ENCODE measurements at regions not wholly inside any gene's neighbourhood (a gene's known extent, or its start where the extent isn't known, plus 50 kb on each side); places are given as distances from the start of the nearest gene placed in this dataset.

DNA sequence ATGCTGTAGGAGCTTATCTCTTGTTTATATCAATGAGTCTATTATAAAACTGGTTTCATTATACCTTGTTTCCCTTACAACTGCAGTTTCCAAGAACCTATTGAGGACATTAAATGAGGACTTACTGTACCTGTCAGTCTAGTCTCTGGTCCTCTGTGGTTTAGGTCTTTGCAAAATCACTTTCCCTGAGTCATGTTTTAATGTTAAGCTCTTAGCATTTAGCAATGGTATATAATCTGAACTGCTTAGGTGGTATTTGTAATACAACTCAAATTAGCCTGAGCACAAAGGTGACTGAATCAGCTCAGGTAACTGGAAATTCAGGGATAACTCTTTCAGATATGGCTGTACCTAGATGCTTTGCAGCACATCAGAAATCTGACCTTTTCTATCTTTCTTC is 418.3 kb upstream of the SPRED2 start:
- Histone ChIP-seq H3K9ac (no peak overlapping the region), H3K79me2 (no peaks in the 10 kb centered on the region), H3K9me3 (ENCODE audit: control insufficient read depth, low read length) (no peaks in the 10 kb centered on the region), H2AFZ (no peak overlapping the region), H3K4me1 (peaks cover 2% of the 10 kb centered on the region), H3K27ac (no peak overlapping the region), H3K27me3 (ENCODE audit: control insufficient read depth, insufficient read depth, low read length) (no peaks in the 10 kb centered on the region), H3K4me2 (ENCODE audit: low read length) (no peak overlapping the region), H3K36me3 (ENCODE audit: control insufficient read depth, insufficient read depth, low read length) (no peaks in the 10 kb centered on the region), H3K4me3 (ENCODE audit: low read depth, low read length) (no peak overlapping the region)
- TF ChIP-seq, protein P1, sequence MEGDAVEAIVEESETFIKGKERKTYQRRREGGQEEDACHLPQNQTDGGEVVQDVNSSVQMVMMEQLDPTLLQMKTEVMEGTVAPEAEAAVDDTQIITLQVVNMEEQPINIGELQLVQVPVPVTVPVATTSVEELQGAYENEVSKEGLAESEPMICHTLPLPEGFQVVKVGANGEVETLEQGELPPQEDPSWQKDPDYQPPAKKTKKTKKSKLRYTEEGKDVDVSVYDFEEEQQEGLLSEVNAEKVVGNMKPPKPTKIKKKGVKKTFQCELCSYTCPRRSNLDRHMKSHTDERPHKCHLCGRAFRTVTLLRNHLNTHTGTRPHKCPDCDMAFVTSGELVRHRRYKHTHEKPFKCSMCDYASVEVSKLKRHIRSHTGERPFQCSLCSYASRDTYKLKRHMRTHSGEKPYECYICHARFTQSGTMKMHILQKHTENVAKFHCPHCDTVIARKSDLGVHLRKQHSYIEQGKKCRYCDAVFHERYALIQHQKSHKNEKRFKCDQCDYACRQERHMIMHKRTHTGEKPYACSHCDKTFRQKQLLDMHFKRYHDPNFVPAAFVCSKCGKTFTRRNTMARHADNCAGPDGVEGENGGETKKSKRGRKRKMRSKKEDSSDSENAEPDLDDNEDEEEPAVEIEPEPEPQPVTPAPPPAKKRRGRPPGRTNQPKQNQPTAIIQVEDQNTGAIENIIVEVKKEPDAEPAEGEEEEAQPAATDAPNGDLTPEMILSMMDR (IDR thresholded peaks at IDR 0.05): no peak

GRCh38 chr2:65846989-65847678 is 414.7 kb upstream of the SPRED2 start:
- no peaks in the 10 kb centered on the region for H3K36me3 ChIP-seq (ENCODE audit: control insufficient read depth, insufficient read depth, low read length)
- H3K27me3 ChIP-seq (ENCODE audit: control insufficient read depth, insufficient read depth, low read length): no peaks in the 10 kb centered on the region
- no peak overlapping the region for H2AFZ ChIP-seq
- no peaks in the 10 kb centered on the region for H3K79me2 ChIP-seq
- H3K27ac ChIP-seq: no peak overlapping the region
- peaks cover 2% of the 10 kb centered on the region for H3K4me1 ChIP-seq
- TF ChIP-seq, protein P1 (IDR thresholded peaks at IDR 0.05): no peak
- no peak overlapping the region for H3K4me3 ChIP-seq (ENCODE audit: low read depth, low read length)
- no peak overlapping the region for H3K4me2 ChIP-seq (ENCODE audit: low read length)
- no peak overlapping the region for H3K9ac ChIP-seq
- H3K9me3 ChIP-seq (ENCODE audit: control insufficient read depth, low read length): no peaks in the 10 kb centered on the region

DNA sequence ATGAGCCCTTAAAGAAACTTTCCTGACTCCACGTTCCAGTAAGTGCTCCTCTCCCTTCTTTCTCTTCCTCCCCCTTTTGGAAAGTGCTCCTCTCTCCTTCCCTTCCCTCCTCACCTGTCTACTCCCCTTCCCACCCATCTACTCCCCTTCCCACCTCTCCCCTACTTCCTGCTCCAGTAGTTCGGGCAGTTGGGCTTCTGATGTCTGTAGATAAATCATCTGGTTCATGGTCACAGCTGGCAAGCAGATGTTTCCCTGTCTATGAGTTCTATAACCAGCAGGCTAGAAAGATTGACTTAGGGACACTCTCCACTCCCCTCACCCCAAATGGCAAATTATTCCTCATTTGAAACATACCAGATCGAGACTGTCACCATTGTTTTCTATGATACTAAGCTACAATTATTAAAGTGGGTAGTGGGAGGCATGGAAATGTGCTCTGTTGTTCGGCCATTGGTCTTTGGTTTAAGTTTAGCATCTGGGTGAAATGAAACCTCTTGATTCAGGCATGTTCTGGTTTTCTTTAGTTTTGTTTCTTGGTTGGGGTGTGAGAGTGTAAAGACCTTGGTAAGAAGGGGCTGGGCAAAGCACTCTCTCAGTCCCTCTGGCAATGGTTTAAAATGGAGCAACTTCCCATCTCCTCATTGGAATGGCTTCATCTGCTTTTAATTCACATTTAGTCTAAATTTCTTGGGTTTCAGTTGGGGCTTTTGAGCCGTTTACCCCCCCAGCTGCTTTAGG is 413.2 kb upstream of the SPRED2 start:
- H3K27ac ChIP-seq: no peak overlapping the region

DNA sequence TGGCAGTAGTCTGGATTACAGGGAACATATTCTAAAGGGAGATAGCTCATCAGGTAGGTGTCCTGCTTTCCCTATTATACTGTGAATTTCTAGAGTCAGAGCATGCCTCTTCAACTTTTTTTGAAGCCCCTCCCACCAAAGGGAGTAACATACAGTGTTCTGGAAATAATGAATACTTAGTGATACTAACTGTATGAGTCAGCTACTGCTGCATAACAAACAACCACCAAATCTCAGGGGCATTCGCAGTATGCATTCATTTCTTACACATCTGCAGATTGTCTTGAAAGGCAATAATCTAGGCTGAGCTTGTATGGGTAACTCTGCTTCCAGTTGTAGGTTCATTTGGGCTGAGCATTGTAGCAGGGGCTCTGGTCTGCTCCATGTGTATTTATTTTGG is 409.7 kb upstream of the SPRED2 start:
- H3K79me2 ChIP-seq: no peaks in the 10 kb centered on the region
- H3K4me3 ChIP-seq (ENCODE audit: low read depth, low read length): no peak overlapping the region
- TF ChIP-seq, protein P1 (IDR thresholded peaks at IDR 0.05): no peak
- no peaks in the 10 kb centered on the region for H3K36me3 ChIP-seq (ENCODE audit: control insufficient read depth, insufficient read depth, low read length)
- no peak overlapping the region for H3K9ac ChIP-seq
- no peak overlapping the region for H2AFZ ChIP-seq
- H3K27ac ChIP-seq: no peak overlapping the region
- H3K27me3 ChIP-seq (ENCODE audit: control insufficient read depth, insufficient read depth, low read length): no peaks in the 10 kb centered on the region
- no peak overlapping the region for H3K4me2 ChIP-seq (ENCODE audit: low read length)
- no peaks in the 10 kb centered on the region for H3K4me1 ChIP-seq
- no peaks in the 10 kb centered on the region for H3K9me3 ChIP-seq (ENCODE audit: control insufficient read depth, low read length)

More for the DNA sequence above, 413.2 kb upstream of the SPRED2 start:
- Histone ChIP-seq H3K79me2 (no peaks in the 10 kb centered on the region), H3K27me3 (ENCODE audit: control insufficient read depth, insufficient read depth, low read length) (no peaks in the 10 kb centered on the region), H3K36me3 (ENCODE audit: control insufficient read depth, insufficient read depth, low read length) (no peaks in the 10 kb centered on the region), H3K9ac (no peak overlapping the region), H3K4me2 (ENCODE audit: low read length) (no peak overlapping the region), H3K4me3 (ENCODE audit: low read depth, low read length) (no peak overlapping the region), H3K9me3 (ENCODE audit: control insufficient read depth, low read length) (no peaks in the 10 kb centered on the region), H3K4me1 (peaks cover under 1% of the 10 kb centered on the region), H2AFZ (no peak overlapping the region)
- TF ChIP-seq, protein P1 (IDR thresholded peaks at IDR 0.05): no peak
